ENCODE measurements at regions not wholly inside any gene's neighbourhood (a gene's known extent, or its start where the extent isn't known, plus 50 kb on each side); places are given as distances from the start of the nearest gene placed in this dataset.
"Not testable (repeated sequence)": the region's sequence is repeated elsewhere in the genome, so short reads cannot be mapped to it uniquely, and the experiment has no call there.

DNA sequence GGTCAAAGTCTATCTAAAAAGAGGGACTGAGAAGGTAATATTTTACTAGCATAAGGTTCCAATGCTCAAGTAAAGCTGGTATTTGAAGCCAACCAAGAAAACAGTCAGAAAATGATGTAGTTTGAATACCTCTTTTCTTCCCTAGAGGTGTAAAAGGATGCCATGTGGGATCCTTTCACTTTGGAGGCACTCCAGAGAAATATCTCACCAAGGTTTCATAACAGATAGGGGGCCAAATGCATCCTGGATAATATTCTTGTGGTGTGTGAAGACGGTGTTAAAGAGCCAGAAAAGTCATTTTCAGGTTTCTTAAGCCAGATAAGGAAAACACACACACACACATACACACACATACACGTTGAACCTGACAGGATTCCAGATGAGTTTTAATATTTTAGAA, 136.1 kb upstream of the PRKD1 start:
- DNase-seq (ENCODE audit: low read depth) = no peak
- H3K4me3 ChIP-seq (ENCODE audit: low read depth, low read length) = no peak overlapping the region

- DNase-seq (ENCODE audit: low read depth) = no peak
- no peak overlapping the region for H3K4me3 ChIP-seq (ENCODE audit: low read depth, low read length)
These were observed 136.8 kb upstream of the PRKD1 start for GRCh38 chr14:30064454-30064853.

DNA sequence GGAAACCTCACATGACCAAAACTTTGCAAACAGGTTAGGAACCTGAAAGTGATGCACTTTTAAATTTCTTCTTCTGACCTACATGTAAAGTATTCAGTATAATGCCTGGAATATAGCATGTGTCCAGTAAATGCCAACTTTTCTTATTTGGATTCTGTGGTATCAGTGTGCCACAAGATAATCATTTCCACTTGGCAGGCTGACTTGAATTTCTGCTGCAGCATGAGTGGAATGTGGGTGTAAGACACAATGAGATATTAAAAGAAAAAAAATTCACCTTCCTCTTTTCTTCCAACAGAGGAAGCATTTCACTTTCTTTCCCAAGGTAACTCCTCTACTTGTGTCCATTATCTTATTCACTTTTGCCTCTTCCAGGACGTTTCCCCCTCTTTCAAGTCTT, 141.9 kb upstream of the PRKD1 start:
- DNase-seq (ENCODE audit: low read depth) = no peak
- H3K4me3 ChIP-seq (ENCODE audit: low read depth, low read length) = no peak overlapping the region

DNA sequence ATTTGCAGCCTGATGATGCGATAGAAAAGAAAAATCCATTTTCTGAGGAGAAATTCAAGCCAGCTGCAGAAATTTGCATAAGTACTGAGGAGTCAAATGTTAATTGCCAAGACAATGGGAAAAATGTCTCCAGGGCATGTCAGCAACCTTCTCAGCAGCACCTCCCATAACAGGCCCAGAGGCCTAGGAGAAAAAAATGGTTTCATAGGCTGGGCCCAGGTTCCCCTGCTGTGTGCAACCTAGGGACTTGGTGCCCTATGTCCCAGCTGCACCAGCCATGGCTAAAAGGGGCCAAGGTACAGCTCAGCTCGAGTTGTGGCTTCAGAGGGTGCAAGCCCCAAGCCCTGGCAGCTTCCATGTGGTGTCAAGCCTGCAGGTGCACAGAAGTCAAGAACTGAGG, 144.8 kb upstream of the PRKD1 start:
- not testable (repeated sequence) for DNase-seq (ENCODE audit: low read depth)

GRCh38 chr14:30077946-30078345, 150.3 kb upstream of the PRKD1 start:
- DNase-seq (ENCODE audit: low read depth) = no peak
- no peak overlapping the region for H3K4me3 ChIP-seq (ENCODE audit: low read depth, low read length)

More for the DNA sequence above, 144.8 kb upstream of the PRKD1 start:
- not testable (repeated sequence) for H3K4me3 ChIP-seq (ENCODE audit: low read depth, low read length)

GRCh38 chr14:30078811-30079402, 151.3 kb upstream of the PRKD1 start:
- DNase-seq (ENCODE audit: low read depth) = no peak
- no peak overlapping the region for H3K4me3 ChIP-seq (ENCODE audit: low read depth, low read length)

GRCh38 chr14:30082486-30082885, 154.8 kb upstream of the PRKD1 start:
- no peak overlapping the region for H3K4me3 ChIP-seq (ENCODE audit: low read depth, low read length)
- no peak for DNase-seq (ENCODE audit: low read depth)

- H3K4me3 ChIP-seq (ENCODE audit: low read depth, low read length) = no peak overlapping the region
These were observed 157.2 kb upstream of the PRKD1 start for GRCh38 chr14:30084811-30085210.

GRCh38 chr14:30085943-30086342, 158.3 kb upstream of the PRKD1 start:
- H3K4me3 ChIP-seq (ENCODE audit: low read depth, low read length) = no peak overlapping the region
- no peak for DNase-seq (ENCODE audit: low read depth)

More at GRCh38 chr14:30084811-30085210, 157.2 kb upstream of the PRKD1 start:
- no peak for DNase-seq (ENCODE audit: low read depth)

DNA sequence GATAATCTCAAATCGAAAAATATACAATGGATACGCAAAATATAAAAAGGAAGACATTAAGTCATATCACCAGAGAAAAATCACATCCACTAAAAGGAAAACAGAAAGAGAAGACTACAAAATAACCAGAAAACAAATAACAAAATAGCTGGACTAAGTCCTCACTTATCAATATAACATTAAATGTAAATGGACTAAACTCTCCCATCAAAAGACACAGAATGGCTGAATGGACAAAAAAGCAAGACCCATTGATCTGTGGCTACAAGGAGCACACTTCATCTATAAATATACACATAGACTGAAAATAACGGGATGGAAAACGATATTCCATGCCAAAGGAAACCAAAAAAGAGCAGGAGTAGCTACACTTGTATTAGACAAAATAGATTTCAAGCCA, 161.0 kb upstream of the PRKD1 start:
- no peak for DNase-seq (ENCODE audit: low read depth)
- no peak overlapping the region for H3K4me3 ChIP-seq (ENCODE audit: low read depth, low read length)

DNA sequence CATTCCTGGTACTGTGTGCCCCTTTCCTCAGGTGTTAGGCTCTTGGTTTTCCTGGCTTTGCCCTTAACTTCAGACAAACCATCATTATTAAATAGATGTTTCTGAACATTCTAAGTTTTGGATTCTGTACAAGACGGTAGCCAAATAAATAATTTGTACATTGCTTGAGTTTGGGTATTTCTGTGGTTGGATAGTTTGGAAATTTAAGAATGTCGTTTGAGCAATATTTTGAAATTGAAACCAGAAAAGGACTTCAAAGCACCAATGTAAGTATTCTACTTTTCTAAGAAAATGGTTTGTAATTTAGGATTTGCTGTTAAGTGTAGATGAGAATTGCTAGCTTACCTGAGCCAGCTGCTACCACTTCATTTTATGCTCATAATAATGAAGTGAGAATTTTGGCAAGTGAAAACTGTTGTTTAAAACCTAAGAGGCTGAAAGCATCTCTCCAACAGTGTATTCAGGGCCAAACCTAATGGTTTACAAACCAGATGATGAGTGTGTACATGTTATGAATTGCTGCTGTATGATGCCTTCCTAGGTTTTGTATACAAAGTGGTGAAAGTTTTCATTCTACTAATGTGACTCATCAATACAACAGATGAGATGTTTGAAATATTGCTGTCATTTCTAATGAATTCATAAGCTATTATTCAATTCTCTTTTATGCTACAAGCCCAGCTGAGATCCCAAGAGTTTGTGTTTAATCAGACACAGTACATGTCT, 181.5 kb upstream of the PRKD1 start:
- no peak overlapping the region for H3K4me3 ChIP-seq (ENCODE audit: low read depth, low read length)
- peak; percentile 3 for DNase-seq (ENCODE audit: low read depth)

DNA sequence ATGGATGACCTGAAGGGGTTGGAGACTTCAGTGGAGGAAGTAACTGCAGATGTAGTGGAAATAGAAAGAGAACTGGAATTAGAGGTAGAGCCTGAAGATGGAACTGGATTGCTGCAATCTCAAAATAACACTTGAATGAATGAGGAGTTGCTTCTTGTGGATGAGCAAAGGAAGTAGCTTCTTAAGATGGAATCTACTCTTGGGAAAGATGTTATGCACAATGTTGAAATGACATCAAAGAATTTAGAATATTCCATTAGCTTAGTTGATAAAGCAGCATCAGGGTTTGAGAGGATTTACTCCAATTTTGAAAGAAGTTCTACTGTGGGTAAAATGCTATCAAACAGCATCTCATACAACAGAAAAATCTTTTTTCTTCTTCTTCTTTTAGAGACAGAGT, 186.4 kb upstream of the PRKD1 start:
- DNase-seq (ENCODE audit: low read depth) = no peak

DNA sequence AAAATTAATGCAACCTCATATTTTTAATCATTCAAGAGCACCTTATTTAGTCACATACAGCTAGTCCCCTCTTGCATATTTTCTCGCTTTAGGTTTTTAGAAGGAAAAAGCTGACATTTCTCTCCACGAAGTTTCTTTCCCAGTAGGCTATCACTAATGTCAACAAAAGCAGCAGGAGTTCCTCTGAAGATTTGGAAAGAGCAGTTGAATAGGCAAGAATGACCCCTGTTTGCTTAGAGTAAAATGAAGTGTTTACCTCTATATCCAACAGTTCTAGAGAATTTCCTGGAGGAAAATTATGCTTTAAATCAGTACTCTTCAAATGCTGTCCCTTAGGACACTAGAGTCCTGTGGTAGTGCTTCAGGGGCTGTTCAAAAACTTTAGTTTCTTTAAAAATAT, 188.1 kb upstream of the PRKD1 start:
- no peak overlapping the region for H3K4me3 ChIP-seq (ENCODE audit: low read depth, low read length)
- no peak for DNase-seq (ENCODE audit: low read depth)

More for the DNA sequence above, 186.4 kb upstream of the PRKD1 start:
- H3K4me3 ChIP-seq (ENCODE audit: low read depth, low read length) = no peak overlapping the region

DNA sequence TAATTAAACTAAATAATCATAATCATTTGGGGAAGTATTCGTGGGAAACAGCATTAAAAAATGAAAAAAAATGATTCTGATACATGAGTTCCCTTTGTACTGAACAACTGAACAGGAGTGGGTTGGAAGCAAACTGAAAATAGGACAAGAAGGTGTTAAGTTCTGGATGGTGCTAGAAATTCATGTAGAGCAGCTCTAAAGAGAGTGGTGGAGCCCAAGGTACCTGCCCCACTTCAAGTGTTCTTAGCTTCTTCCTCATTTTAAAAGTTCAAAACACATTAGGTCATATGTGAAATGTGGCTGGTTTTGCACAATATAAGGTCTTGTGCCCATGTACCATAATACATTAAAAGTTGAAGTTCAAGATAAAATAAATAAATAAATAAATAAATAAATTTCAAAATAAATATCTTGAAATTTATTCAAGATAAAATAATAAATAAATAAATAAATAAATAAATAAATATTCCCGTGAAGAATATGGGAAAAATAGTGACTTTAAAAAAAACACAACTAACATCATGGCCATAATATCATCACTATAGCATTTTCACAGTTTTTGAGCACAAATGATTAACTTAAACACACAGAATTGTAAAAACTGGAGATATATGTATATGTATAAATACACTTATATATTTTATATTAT, 191.5 kb upstream of the PRKD1 start:
- no peak for DNase-seq (ENCODE audit: low read depth)
- H3K4me3 ChIP-seq (ENCODE audit: low read depth, low read length) = no peak overlapping the region

GRCh38 chr14:30125322-30125979, 197.8 kb upstream of the PRKD1 start:
- no peak overlapping the region for H3K4me3 ChIP-seq (ENCODE audit: low read depth, low read length)
- no peak for DNase-seq (ENCODE audit: low read depth)

- no peak for DNase-seq (ENCODE audit: low read depth)
These were observed 202.2 kb upstream of the PRKD1 start for GRCh38 chr14:30129807-30130206.

GRCh38 chr14:30131581-30132097, 204.0 kb upstream of the PRKD1 start:
- no peak overlapping the region for H3K4me3 ChIP-seq (ENCODE audit: low read depth, low read length)
- no peak for DNase-seq (ENCODE audit: low read depth)

More at GRCh38 chr14:30129807-30130206, 202.2 kb upstream of the PRKD1 start:
- H3K4me3 ChIP-seq (ENCODE audit: low read depth, low read length) = no peak overlapping the region

- no peak for DNase-seq (ENCODE audit: low read depth)
- no peak overlapping the region for H3K4me3 ChIP-seq (ENCODE audit: low read depth, low read length)
These were observed 204.5 kb upstream of the PRKD1 start for GRCh38 chr14:30132196-30132595.

DNA sequence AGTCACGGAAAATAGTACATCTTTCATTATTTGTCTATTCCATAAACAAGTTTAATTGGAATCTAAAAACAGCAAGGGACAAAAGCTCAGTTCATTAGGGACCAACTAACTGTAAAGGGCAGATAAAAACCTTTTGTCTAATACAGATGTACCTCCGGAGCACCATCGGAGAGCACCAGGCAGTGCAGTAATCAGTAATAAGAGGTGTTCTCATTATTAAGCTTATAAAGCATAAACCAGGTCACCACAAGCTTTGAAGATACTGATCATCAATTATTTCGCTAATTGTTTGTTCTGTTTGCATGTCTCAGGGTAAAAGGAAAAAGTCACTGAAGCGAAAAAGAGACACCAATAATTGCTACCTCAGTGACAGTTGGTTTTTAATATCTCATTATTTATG, 207.3 kb upstream of the PRKD1 start:
- no peak overlapping the region for H3K4me3 ChIP-seq (ENCODE audit: low read depth, low read length)
- no peak for DNase-seq (ENCODE audit: low read depth)

GRCh38 chr14:30138567-30138966, 210.9 kb upstream of the PRKD1 start:
- H3K4me3 ChIP-seq (ENCODE audit: low read depth, low read length) = no peak overlapping the region
- DNase-seq (ENCODE audit: low read depth) = no peak

Data from skeletal muscle cell (primary cell).